Ishikawa (cell line): ENCODE measurements at regions not wholly inside any gene's neighbourhood (a gene's known extent, or its start where the extent isn't known, plus 50 kb on each side); places are given as distances from the start of the nearest gene placed in this dataset.

Source experiments
- CEBPB ChIP-seq: IDR thresholded peaks from 2 replicates; pipeline ENCODE4 v1.6.1; 2012
- CREB1 ChIP-seq: IDR thresholded peaks from 2 replicates; pipeline ENCODE4 v1.6.1; 2012; ENCODE audit warnings: low read depth
- EGR1 ChIP-seq: IDR thresholded peaks from 2 replicates; pipeline ENCODE4 v1.6.1; 2012
- EP300 ChIP-seq: IDR thresholded peaks from 2 replicates; pipeline ENCODE4 v1.6.1; 2012; ENCODE audit warnings: borderline replicate concordance
- FOXM1 ChIP-seq: IDR thresholded peaks from 2 replicates; pipeline ENCODE4 v1.6.1; 2012; ENCODE audit warnings: low read depth, borderline replicate concordance
- MAX ChIP-seq: IDR thresholded peaks from 2 replicates; pipeline ENCODE4 v1.6.1; 2012
- NFIC ChIP-seq: IDR thresholded peaks from 2 replicates; pipeline ENCODE4 v1.6.1; 2012
- RAD21 ChIP-seq: IDR thresholded peaks from 2 replicates; pipeline ENCODE4 v1.6.1; 2012; ENCODE audit warnings: low read depth
- REST ChIP-seq: IDR thresholded peaks from 2 replicates; pipeline ENCODE4 v1.6.1; 2012; ENCODE audit warnings: low read depth, mild to moderate bottlenecking
- TAF1 ChIP-seq: IDR thresholded peaks from 2 replicates; pipeline ENCODE4 v1.6.1; 2012; ENCODE audit warnings: low read depth, mild to moderate bottlenecking
- TCF12 ChIP-seq: IDR thresholded peaks from 2 replicates; pipeline ENCODE4 v1.6.1; 2012; ENCODE audit warnings: low read depth
- TEAD4 ChIP-seq: IDR thresholded peaks from 2 replicates; pipeline ENCODE4 v1.6.1; 2012
- USF1 ChIP-seq: IDR thresholded peaks from 2 replicates; pipeline ENCODE4 v1.6.1; 2012
- YY1 ChIP-seq: IDR thresholded peaks from 2 replicates; pipeline ENCODE4 v1.6.1; 2012; ENCODE audit warnings: low read depth
- ZBTB7A ChIP-seq: IDR thresholded peaks from 2 replicates; pipeline ENCODE4 v1.6.1; 2012; ENCODE audit warnings: low read depth

GRCh38 chr12:130097342-130097741 lies 64.9 kb upstream of the FZD10 start:
- TF ChIP-seq REST (no peak), USF1 (no peak), TAF1 (no peak), TCF12 (no peak), FOXM1 (no peak), YY1 (no peak), CEBPB (no peak)

- TF ChIP-seq CEBPB (no peak), NFIC (no peak), RAD21 (no peak), REST (no peak), FOXM1 (no peak), TAF1 (no peak), ZBTB7A (no peak), TEAD4 (no peak), MAX (no peak), EP300 (no peak), EGR1 (no peak), USF1 (no peak), YY1 (no peak), CREB1 (no peak), TCF12 (no peak)
Measured at GRCh38 chr12:130097798-130098255, 64.4 kb upstream of the FZD10 start.

- TF ChIP-seq TCF12 (no peak), RAD21 (no peak), CREB1 (no peak), NFIC (no peak), CEBPB (no peak), TAF1 (no peak), YY1 (no peak), REST (no peak), MAX (no peak), ZBTB7A (no peak)
Measured at GRCh38 chr12:130098301-130099005, 63.8 kb upstream of the FZD10 start.

GRCh38 chr12:130100634-130101362 lies 61.5 kb upstream of the FZD10 start:
- TF ChIP-seq NFIC (no peak), TAF1 (no peak), FOXM1 (no peak), CREB1 (no peak), TCF12 (no peak), YY1 (no peak), EP300 (no peak), RAD21 (no peak), CEBPB (no peak), USF1 (no peak), TEAD4 (no peak), ZBTB7A (no peak), MAX (no peak), EGR1 (no peak), REST (no peak)
